HG03565 (cell line): ENCODE measurements at regions not wholly inside any gene's neighbourhood (a gene's known extent, or its start where the extent isn't known, plus 50 kb on each side); places are given as distances from the start of the nearest gene placed in this dataset.
"Not testable (repeated sequence)": the region's sequence is repeated elsewhere in the genome, so short reads cannot be mapped to it uniquely, and the experiment has no call there.

Experiments used
- ATAC-seq: cut with Tn5 transposase; IDR thresholded peaks from one replicate; pipeline ENCODE4 v1.9.1; 2021; ENCODE audit warnings: mild to moderate bottlenecking, moderate library complexity; ENCODE audit not compliant: unreplicated experiment

- not testable (repeated sequence) for ATAC-seq
Observed at GRCh38 chr15:20022349-20022748, 519.3 kb downstream of the GOLGA6L6 start.

GRCh38 chr15:20021351-20021750 is 520.2 kb downstream of the GOLGA6L6 start:
- ATAC-seq = not testable (repeated sequence)

GRCh38 chr15:20020588-20020987 is 521.0 kb downstream of the GOLGA6L6 start:
- not testable (repeated sequence) for ATAC-seq

DNA sequence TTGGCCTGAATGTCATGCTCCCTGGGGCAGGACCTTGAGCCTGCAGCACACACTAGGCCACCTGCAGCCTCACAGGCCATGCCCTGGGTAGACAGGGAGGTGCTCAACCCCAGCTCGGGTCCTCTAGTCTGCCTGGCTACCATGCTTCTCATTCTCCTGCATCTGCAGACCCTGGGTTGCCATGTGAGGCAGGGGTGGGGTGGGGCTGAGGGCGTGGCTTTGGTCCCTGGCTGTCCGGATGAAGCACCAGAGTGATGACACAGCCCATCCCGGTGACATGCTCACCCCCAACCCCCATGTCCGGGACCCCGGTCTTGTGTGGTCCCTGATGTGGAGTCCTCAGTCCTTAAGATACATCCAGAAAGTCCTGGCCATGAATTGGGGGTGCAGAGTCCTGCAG is 521.8 kb downstream of the GOLGA6L6 start:
- not testable (repeated sequence) for ATAC-seq

DNA sequence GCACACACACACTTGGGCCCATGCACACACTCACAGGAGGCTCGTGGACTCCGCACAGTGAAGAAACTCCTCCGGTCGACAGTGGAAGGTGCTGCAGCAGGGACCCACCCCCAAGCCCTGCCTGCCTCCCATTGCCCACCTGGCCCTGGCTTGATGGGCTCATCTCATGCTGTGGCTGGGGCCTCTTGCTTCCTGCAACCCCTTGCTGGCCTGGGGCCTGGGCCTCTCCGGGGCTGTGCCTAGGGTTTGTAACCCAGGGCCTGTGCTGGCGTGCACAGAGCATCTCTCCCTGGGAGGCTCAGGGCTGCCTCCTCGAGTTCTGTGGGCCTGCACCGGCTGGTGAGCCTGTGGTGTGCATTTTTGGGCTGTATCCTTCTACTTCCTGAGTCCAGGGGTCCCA is 524.0 kb downstream of the GOLGA6L6 start:
- ATAC-seq = not testable (repeated sequence)

DNA sequence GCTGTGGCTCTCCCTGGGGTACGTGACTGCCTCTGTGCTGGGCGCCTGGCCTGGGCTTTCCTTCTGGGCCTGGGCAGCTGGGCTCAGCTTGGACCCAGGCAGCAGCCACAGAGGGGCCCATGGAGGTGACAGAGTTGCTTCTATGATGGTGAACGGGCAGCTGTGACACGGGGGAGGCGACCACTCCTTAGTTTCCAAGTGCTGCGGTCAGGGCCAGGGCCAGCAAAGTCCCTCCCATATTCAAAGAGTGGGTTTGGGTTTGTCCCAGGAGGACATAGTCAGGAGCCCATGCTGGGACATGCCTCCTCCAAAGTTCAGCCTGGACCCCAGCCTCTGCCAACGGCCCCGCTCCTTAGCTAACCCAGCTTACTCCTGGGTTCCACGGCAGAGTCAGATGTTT is 524.7 kb downstream of the GOLGA6L6 start:
- ATAC-seq = not testable (repeated sequence)

DNA sequence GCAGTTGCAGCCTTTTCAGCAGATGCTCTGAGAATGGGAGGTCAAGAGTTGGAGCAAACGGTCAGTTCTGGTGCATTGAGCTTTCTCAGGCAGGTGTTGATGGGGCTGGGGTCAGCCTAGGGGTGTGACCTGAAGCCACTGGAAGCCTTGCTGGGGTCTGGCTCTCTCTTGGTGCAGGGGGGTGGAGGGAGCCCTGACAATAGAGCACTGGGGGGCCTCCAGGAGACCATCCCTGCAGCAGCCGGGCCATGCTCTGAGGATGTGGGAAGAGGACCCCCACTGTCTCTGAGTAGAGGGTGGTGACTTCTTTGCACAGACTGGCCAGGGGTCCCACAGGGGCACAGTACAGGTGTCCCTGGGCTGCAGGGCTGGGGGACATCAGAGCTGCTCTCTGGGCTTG is 528.8 kb downstream of the GOLGA6L6 start:
- ATAC-seq = not testable (repeated sequence)

GRCh38 chr15:20010759-20011158 is 530.8 kb downstream of the GOLGA6L6 start:
- ATAC-seq = not testable (repeated sequence)

DNA sequence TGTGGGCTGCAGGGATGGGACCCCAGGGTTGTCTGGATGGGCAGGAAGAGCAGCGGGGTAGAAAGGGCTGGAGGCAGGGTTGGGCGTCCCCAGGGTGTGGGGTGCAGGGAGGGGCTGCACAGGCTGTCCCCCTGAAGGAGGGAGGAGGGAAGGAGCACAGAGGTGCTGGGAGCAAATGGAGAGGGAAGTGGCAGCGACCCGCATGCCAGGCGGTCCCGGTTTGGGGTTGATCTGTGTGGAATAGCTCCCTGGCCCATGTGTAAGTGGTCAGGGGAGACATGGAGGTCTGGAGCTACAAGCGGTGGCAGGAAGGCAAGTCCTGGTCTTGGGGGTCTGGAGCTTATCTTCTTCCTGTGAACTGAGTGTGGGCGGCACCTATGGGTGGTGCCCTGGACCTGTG is 532.0 kb downstream of the GOLGA6L6 start:
- not testable (repeated sequence) for ATAC-seq

DNA sequence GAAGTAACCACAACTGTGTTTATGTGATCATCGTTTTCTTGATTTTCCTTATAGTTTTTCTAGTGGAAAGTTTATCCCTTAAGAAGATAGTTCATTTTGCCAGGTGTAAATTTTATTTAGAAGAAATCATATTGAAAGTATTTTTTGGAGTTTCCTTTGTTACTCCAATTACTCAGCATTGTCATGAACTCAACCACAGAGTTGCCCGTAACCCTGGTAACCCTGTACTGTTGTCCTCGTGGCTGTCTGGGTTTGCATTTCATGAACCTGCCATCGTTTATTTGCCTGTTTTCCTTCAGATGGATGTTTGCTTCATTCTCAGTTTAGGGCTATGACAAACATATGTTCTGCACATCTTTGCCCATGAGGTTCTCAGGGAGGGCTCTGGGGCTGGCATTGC is 534.3 kb downstream of the GOLGA6L6 start:
- not testable (repeated sequence) for ATAC-seq

DNA sequence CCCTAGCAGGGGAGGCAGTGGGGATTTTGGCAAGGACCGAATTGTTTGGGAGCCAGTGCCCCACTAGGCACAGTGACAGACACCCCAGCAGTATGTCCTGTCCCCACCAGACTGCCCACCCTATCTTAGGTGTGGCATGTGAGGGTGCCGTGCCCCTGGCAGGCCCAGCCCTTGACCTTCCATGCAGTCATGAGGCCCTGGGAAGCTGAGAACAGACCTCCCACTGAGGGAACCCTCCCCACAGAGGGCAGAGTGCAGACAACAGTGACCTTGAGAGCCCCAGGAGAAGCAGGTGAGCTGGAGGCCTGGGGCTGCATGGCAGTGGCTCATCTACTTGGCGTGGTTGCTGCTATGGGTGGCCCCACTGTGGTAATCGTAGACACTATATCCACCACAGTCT is 538.1 kb downstream of the GOLGA6L6 start:
- not testable (repeated sequence) for ATAC-seq

DNA sequence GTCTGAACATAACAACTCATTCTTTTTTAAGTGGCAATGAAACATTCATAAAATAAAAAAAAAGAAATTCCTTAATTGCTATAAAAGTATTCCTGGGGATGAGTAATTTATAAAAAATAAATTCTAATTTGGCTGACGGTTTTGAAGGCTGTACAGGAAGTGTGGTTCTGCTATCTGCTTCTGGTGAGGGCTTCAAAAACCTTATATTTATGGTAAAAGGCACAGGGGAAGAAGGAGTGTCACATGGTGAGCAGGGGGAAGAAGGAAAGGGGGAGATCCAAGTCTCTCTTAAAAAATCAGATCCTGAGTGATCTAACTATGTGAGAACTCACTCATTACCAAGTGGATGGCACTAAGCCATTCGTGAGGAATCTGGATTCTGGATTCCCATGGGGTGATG is 539.0 kb downstream of the GOLGA6L6 start:
- not testable (repeated sequence) for ATAC-seq

- ATAC-seq = not testable (repeated sequence)
Observed at GRCh38 chr15:19996574-19997194, 544.9 kb downstream of the GOLGA6L6 start.

- not testable (repeated sequence) for ATAC-seq
Observed at GRCh38 chr15:19995296-19995695, 546.3 kb downstream of the GOLGA6L6 start.

DNA sequence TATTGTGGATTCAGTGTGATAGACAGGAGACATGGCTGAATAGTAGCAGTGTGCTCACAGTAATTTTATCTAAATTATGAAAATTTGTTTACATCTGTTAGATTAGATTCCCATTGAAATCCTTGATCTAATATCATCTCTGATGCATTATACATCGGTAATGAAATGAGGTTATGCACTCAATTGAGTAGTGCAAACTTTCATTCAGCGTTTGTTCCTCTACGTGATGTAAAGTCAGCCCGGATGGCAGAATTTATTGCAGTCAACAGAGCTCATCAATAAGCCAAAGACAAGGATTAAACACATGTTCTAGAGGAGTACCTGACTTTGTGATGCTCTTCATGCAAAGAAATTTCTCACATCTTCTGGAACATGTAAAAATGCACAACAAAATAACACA is 549.2 kb downstream of the GOLGA6L6 start:
- no peak for ATAC-seq

GRCh38 chr15:19988094-19988660 is 553.4 kb downstream of the GOLGA6L6 start:
- ATAC-seq = no peak

- no peak for ATAC-seq
Observed at GRCh38 chr15:19987389-19988048, 554.1 kb downstream of the GOLGA6L6 start.

GRCh38 chr15:19984101-19984500 is 557.5 kb downstream of the GOLGA6L6 start:
- ATAC-seq = no peak

- ATAC-seq = no peak
Observed at GRCh38 chr15:19974998-19975397, 566.6 kb downstream of the GOLGA6L6 start.

- no peak for ATAC-seq
Observed at GRCh38 chr15:19973718-19974117, 567.9 kb downstream of the GOLGA6L6 start.

DNA sequence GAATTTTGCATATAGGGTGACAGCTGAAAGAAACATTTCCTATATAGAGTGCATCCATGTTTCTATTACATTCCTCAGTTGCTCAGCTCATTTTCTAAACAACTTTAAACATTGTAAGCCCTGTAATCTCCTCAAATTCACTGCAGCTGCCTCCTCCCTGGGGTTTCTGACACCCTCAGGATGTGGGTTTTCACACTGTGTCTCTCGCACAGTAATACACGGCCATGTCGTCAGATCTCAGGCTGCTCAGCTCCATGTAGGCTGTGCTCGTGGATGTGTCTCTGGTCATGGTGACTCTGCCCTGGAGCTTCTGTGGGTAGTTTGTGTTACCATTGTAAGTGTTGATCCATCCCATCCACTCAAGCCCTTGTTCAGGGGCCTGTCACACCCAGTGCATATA is 569.0 kb downstream of the GOLGA6L6 start:
- not testable (repeated sequence) for ATAC-seq

GRCh38 chr15:19965574-19965973 is 576.0 kb downstream of the GOLGA6L6 start:
- not testable (repeated sequence) for ATAC-seq
